Thyroid gland (tissue), 4 donors: ENCODE measurements at regions not wholly inside any gene's neighbourhood (a gene's known extent, or its start where the extent isn't known, plus 50 kb on each side); places are given as distances from the start of the nearest gene placed in this dataset.

Source experiments
- CTCF ChIP-seq, 6 experiments: fragments of 200-600 bp in 3 of 6; fragments of 450-650 bp in 3 of 6; sonication (generic) in 3 of 6; IDR thresholded peaks; one replicate each; pipeline ENCODE4 v1.5.1; 2016 to 2019; ENCODE audit warnings: antibody characterized with exemption in 6 of 6, mild to moderate bottlenecking in 2 of 6, inconsistent platforms in 1 of 6, moderate library complexity in 1 of 6
- POLR2A ChIP-seq, 2 donors: fragments of 450-650 bp; IDR thresholded peaks; one replicate each; pipeline ENCODE4 v1.6.1; 2017; ENCODE audit warnings: antibody characterized with exemption in 2 of 2, mild to moderate bottlenecking in 2 of 2, moderate library complexity in 1 of 2

DNA sequence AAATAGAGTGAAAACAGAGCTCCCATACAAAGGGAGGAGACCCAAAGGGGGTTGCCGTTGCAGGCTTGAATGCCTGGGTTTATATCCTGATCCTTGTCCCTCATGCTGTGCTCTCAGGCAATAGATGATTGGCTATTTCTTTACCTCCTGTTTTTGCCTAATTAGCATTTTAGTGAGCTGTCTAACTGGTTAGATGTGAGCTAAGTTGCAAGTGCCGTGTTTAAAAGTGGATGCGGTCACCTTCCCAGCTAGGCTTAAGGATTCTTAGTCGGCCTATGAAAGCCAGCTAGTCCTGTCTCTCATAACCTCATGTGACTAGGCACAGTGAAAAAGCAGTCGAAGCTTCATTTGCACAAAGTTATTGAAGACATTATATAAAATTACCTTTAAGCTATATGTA is 356.7 kb upstream of the TMPRSS15 start:
- no peak for TF ChIP-seq CTCF (IDR thresholded peaks at IDR 0.05)
- no peak for TF ChIP-seq POLR2A (IDR thresholded peaks at IDR 0.05)
